ENCODE measurements at regions not wholly inside any gene's neighbourhood (a gene's known extent, or its start where the extent isn't known, plus 50 kb on each side); places are given as distances from the start of the nearest gene placed in this dataset.

GRCh38 chr10:78737883-78738856 lies 330.6 kb upstream of the ZMIZ1 start:
- WGBS (ENCODE audit: insufficient coverage, low coverage, low lambda C conversion rate, missing lambda C conversion rate) = 73% methylated on average over 4 of the region's 7 CpGs
- Histone ChIP-seq H3K9me3 (no peaks in the 10 kb centered on the region), H3K4me1 (peaks cover 0 to 22% (median 11%) of the 10 kb centered on the region in 4 donors), H3K27ac (no peak overlapping the region), H3K27me3 (no peaks in the 10 kb centered on the region), H3K36me3 (no peaks in the 10 kb centered on the region), H3K4me3 (no peak overlapping the region)
- no peak for TF ChIP-seq CTCF (IDR thresholded peaks at IDR 0.05)
- no peak for TF ChIP-seq POLR2A (IDR thresholded peaks at IDR 0.05)
- intact Hi-C loops (cut with DNase I) = no loop called here
- no peak for DNase-seq
- no peak for ATAC-seq

- TF ChIP-seq CTCF (IDR thresholded peaks at IDR 0.05) = no peak
- TF ChIP-seq POLR2A (IDR thresholded peaks at IDR 0.05) = no peak
- ATAC-seq = no peak
- no peaks in the 10 kb centered on the region for H3K9me3 ChIP-seq
- H3K4me1 ChIP-seq = peaks cover 0 to 29% (median 12%) of the 10 kb centered on the region in 4 donors
- H3K4me3 ChIP-seq = no peak overlapping the region
- DNase-seq = no peak
- no peaks in the 10 kb centered on the region for H3K36me3 ChIP-seq
- 73% methylated on average over 2 of the region's 5 CpGs for WGBS (ENCODE audit: insufficient coverage, low coverage, low lambda C conversion rate, missing lambda C conversion rate)
- intact Hi-C loops (cut with DNase I) = no loop called here
- no peaks in the 10 kb centered on the region for H3K27me3 ChIP-seq
- no peak overlapping the region for H3K27ac ChIP-seq
Observed at GRCh38 chr10:78738861-78739260, 329.9 kb upstream of the ZMIZ1 start.

GRCh38 chr10:78739444-78740053 lies 329.2 kb upstream of the ZMIZ1 start:
- Histone ChIP-seq H3K4me1 (peaks cover 0 to 36% (median 15%) of the 10 kb centered on the region in 4 donors), H3K9me3 (no peaks in the 10 kb centered on the region), H3K27ac (no peak overlapping the region), H3K4me3 (no peak overlapping the region), H3K27me3 (no peaks in the 10 kb centered on the region), H3K36me3 (no peaks in the 10 kb centered on the region)
- no peak for TF ChIP-seq CTCF (IDR thresholded peaks at IDR 0.05)
- no peak for TF ChIP-seq POLR2A (IDR thresholded peaks at IDR 0.05)
- ATAC-seq (no peak), DNase-seq (no peak)
- intact Hi-C loops (cut with DNase I) = no loop called here
- WGBS (ENCODE audit: insufficient coverage, low coverage, low lambda C conversion rate, missing lambda C conversion rate) = 88% methylated on average over 2 of the region's 4 CpGs

GRCh38 chr10:78740976-78741915 lies 327.5 kb upstream of the ZMIZ1 start:
- Histone ChIP-seq H3K27ac (no peak overlapping the region), H3K27me3 (no peaks in the 10 kb centered on the region), H3K4me3 (no peak overlapping the region), H3K4me1 (peaks cover 0 to 52% (median 26%) of the 10 kb centered on the region in 4 donors), H3K36me3 (no peaks in the 10 kb centered on the region), H3K9me3 (no peaks in the 10 kb centered on the region)
- 51% methylated on average over 5 of the region's 5 CpGs for WGBS (ENCODE audit: insufficient coverage, low coverage, low lambda C conversion rate, missing lambda C conversion rate)
- peak in 3 of 4 donors; percentile 22 to 52 (median 44) for ATAC-seq
- no peak for TF ChIP-seq CTCF (IDR thresholded peaks at IDR 0.05)
- TF ChIP-seq POLR2A (IDR thresholded peaks at IDR 0.05) = no peak
- intact Hi-C loops (cut with DNase I) = no loop called here
- DNase-seq = peak; percentile 62 to 75 (median 68)

Data from right lobe of liver (tissue), 6 donors.